OCI-LY1 (cell line): ENCODE measurements at regions not wholly inside any gene's neighbourhood (a gene's known extent, or its start where the extent isn't known, plus 50 kb on each side); places are given as distances from the start of the nearest gene placed in this dataset.

Source experiments
- H2AFZ ChIP-seq: fragments of 200-600 bp; sonication (generic), shearing (Covaris generic); 2 replicates; pipeline ENCODE4 v1.6.0; 2014; ENCODE audit warnings: antibody characterized with exemption, mild to moderate bottlenecking, low read length
- H3F3A ChIP-seq: fragments of 200-600 bp; sonication (generic), shearing (Covaris generic); 2 replicates; pipeline ENCODE4 v1.6.0; 2014; ENCODE audit warnings: mild to moderate bottlenecking, antibody characterized with exemption, low read length, moderate library complexity; ENCODE audit not compliant: insufficient read depth
- H3K27ac ChIP-seq: fragments of 200-600 bp; sonication (generic); 2 replicates; pipeline ENCODE4 v1.5.1; 2014; ENCODE audit warnings: low read length, mixed run types, mild to moderate bottlenecking, low read depth; ENCODE audit not compliant: poor library complexity, severe bottlenecking
- H3K27me3 ChIP-seq: fragments of 200-600 bp; sonication (generic); 2 replicates; pipeline ENCODE4 v1.6.0; 2014; ENCODE audit warnings: antibody characterized with exemption, mild to moderate bottlenecking, low read length, moderate library complexity; ENCODE audit not compliant: insufficient read depth
- H3K36me3 ChIP-seq: fragments of 200-600 bp; sonication (generic); 2 replicates; pipeline ENCODE4 v1.6.1; 2014; ENCODE audit warnings: mild to moderate bottlenecking, antibody characterized with exemption, low read length, moderate library complexity, mixed read lengths; ENCODE audit not compliant: insufficient read depth
- H3K4me1 ChIP-seq: fragments of 200-600 bp; sonication (generic); 2 replicates; pipeline ENCODE4 v1.5.1; 2014; ENCODE audit warnings: mild to moderate bottlenecking, low read length, moderate library complexity; ENCODE audit not compliant: insufficient read depth, severe bottlenecking
- H3K4me2 ChIP-seq: fragments of 200-600 bp; sonication (generic), shearing (Covaris generic); 2 replicates; pipeline ENCODE4 v1.6.1; 2014; ENCODE audit warnings: low read length
- H3K4me3 ChIP-seq: fragments of 200-600 bp; sonication (generic); 2 replicates; pipeline ENCODE4 v1.5.1; 2014; ENCODE audit warnings: low read length, low read depth, mild to moderate bottlenecking, mixed read lengths; ENCODE audit not compliant: poor library complexity, severe bottlenecking
- H3K79me2 ChIP-seq: fragments of 200-600 bp; shearing (Covaris generic); 2 replicates; pipeline ENCODE4 v1.6.1; 2016; ENCODE audit warnings: mixed run types, low read length, mixed read lengths; ENCODE audit not compliant: insufficient read depth
- H3K9ac ChIP-seq: fragments of 200-600 bp; sonication (generic), shearing (Covaris generic); 2 replicates; pipeline ENCODE4 v1.6.1; 2014; ENCODE audit warnings: mild to moderate bottlenecking, low read length, mixed read lengths
- H3K9me2 ChIP-seq: fragments of 200-600 bp; sonication (generic), shearing (Covaris generic); 2 replicates; pipeline ENCODE4 v1.6.1; 2014; ENCODE audit warnings: low read depth, mild to moderate bottlenecking, low read length, mixed read lengths
- H3K9me3 ChIP-seq: fragments of 200-600 bp; shearing (Covaris generic); 2 replicates; pipeline ENCODE4 v1.6.1; 2014; ENCODE audit warnings: low read length, mixed read lengths
- H4K20me1 ChIP-seq: fragments of 200-600 bp; sonication (generic), shearing (Covaris generic); 2 replicates; pipeline ENCODE4 v1.6.0; 2016; ENCODE audit warnings: mild to moderate bottlenecking, low read length; ENCODE audit not compliant: insufficient read depth
- EZH2 ChIP-seq: fragments of 200-600 bp; sonication (generic), shearing (Covaris generic); IDR thresholded peaks from 2 replicates; pipeline ENCODE4 v1.8.0; 2017; ENCODE audit warnings: borderline replicate concordance, mixed run types, mild to moderate bottlenecking, antibody characterized with exemption, low read length, moderate library complexity, mixed read lengths
- TF ChIP-seq, protein P1 (sequence below): fragments of 200-600 bp; sonication (generic), shearing (Covaris generic); IDR thresholded peaks from 2 replicates; pipeline ENCODE4 v1.5.1; 2017; ENCODE audit warnings: mild to moderate bottlenecking, antibody characterized with exemption, low read length, moderate library complexity, mixed read lengths

DNA sequence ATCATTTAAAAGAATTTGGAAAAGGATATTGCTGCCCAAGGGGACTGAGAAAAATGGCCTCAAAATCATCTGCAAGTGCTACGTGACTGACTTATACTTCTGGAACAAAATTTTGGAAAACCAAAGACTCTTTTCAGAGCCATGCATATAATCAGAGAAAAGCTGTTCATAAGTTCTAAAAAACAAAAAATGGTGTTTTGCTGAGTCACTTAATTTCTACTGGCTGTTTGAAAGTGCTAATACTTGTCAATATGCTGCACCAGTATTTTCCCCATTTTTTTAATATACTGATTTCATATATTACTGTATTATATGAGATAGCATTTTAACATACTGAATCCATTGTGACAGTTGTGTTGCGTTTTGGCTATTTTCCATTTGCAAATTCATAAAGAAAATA, 61.5 kb upstream of the ZMAT1 start:
- Histone ChIP-seq H3K4me1 (no peaks in the 10 kb centered on the region), H3K9me3 (no peaks in the 10 kb centered on the region), H4K20me1 (no peaks in the 10 kb centered on the region), H3K4me3 (no peak overlapping the region), H3K27ac (no peak overlapping the region), H3K36me3 (no peaks in the 10 kb centered on the region), H3K9ac (no peak overlapping the region), H3K79me2 (no peaks in the 10 kb centered on the region), H3K27me3 (no peaks in the 10 kb centered on the region), H3F3A (no peaks in the 10 kb centered on the region), H3K9me2 (no peaks in the 10 kb centered on the region), H2AFZ (no peak overlapping the region), H3K4me2 (no peak overlapping the region)
- TF ChIP-seq, protein P1, sequence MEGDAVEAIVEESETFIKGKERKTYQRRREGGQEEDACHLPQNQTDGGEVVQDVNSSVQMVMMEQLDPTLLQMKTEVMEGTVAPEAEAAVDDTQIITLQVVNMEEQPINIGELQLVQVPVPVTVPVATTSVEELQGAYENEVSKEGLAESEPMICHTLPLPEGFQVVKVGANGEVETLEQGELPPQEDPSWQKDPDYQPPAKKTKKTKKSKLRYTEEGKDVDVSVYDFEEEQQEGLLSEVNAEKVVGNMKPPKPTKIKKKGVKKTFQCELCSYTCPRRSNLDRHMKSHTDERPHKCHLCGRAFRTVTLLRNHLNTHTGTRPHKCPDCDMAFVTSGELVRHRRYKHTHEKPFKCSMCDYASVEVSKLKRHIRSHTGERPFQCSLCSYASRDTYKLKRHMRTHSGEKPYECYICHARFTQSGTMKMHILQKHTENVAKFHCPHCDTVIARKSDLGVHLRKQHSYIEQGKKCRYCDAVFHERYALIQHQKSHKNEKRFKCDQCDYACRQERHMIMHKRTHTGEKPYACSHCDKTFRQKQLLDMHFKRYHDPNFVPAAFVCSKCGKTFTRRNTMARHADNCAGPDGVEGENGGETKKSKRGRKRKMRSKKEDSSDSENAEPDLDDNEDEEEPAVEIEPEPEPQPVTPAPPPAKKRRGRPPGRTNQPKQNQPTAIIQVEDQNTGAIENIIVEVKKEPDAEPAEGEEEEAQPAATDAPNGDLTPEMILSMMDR = no peak
- TF ChIP-seq EZH2 = no peak

- Histone ChIP-seq H3K4me1 (no peaks in the 10 kb centered on the region), H3K9ac (no peak overlapping the region), H3F3A (no peaks in the 10 kb centered on the region), H3K9me2 (no peaks in the 10 kb centered on the region), H2AFZ (no peak overlapping the region), H3K27me3 (no peaks in the 10 kb centered on the region), H4K20me1 (no peaks in the 10 kb centered on the region), H3K4me3 (no peak overlapping the region), H3K27ac (no peak overlapping the region), H3K36me3 (no peaks in the 10 kb centered on the region), H3K4me2 (no peak overlapping the region), H3K79me2 (no peaks in the 10 kb centered on the region), H3K9me3 (no peaks in the 10 kb centered on the region)
- TF ChIP-seq, protein P1 = no peak
- no peak for TF ChIP-seq EZH2
Observed at GRCh38 chrX:101986586-101986985, 54.8 kb upstream of the ZMAT1 start.
